Activated T-cell treated with anti-CD3 and anti-CD28 coated beads, Interleukin-2, amount 50 U/mL, for 72 hours (primary cell): ENCODE measurements at regions not wholly inside any gene's neighbourhood (a gene's known extent, or its start where the extent isn't known, plus 50 kb on each side); places are given as distances from the start of the nearest gene placed in this dataset.
A peak's percentile ranks its signal among the peaks of the same experiment; 100 is the strongest.

ENCODE experiments used
- ATAC-seq, 2 donors: fragments of 150-1000 bp; cut with Tn5 transposase; replicated peaks in 1 of 2; 2 replicates each; pipeline ENCODE4 v1.10.0; 2021; ENCODE audit warnings: moderate library complexity in 2 of 2, mild to moderate bottlenecking in 1 of 2
- DNase-seq, 2 donors: peaks; one replicate each; pipeline ENCODE4 v3.0.0; 2021 to 2022; ENCODE audit warnings: mixed read lengths in 1 of 2
- H3K27ac Mint-ChIP-seq: one replicate; pipeline ENCODE4 v1.8.0; 2022; ENCODE audit warnings: mild to moderate bottlenecking, moderate library complexity, mixed read lengths
- H3K27me3 Mint-ChIP-seq: one replicate; pipeline ENCODE4 v1.8.0; 2022; ENCODE audit warnings: low read depth, mixed read lengths
- H3K36me3 Mint-ChIP-seq, 2 donors: one replicate each; pipeline ENCODE4 v1.8.0; 2022; ENCODE audit warnings: mixed read lengths in 2 of 2, mild to moderate bottlenecking in 1 of 2; ENCODE audit not compliant: insufficient read depth in 2 of 2
- H3K4me1 Mint-ChIP-seq: one replicate; pipeline ENCODE4 v1.8.0; 2022; ENCODE audit warnings: low read depth, mixed read lengths
- H3K4me3 Mint-ChIP-seq, 2 donors: one replicate each; pipeline ENCODE4 v1.8.0; 2022; ENCODE audit warnings: mild to moderate bottlenecking in 2 of 2, mixed read lengths in 2 of 2, moderate library complexity in 2 of 2
- H3K9me3 Mint-ChIP-seq, 2 donors: one replicate each; pipeline ENCODE4 v1.8.0; 2022; ENCODE audit warnings: mixed read lengths in 2 of 2

DNA sequence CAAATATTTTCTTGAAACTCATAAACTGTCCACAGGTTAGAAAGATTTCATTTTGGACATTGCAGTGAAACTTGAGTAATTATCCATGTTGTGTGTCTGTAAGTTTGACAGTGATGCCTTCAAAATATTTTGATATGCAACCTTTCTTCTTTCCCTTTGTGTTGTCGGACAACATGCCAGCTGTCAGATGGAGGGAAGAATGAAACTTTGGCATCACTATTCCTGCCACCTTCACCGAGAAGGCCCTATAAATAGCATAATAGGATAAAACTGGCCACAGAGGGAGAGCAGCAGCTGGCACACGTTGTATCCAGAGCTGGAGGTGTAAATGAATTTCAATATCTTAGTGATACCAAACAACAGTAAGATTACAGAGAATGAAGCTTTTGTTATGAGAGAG lies 436.7 kb upstream of the CFAP20DC start:
- DNase-seq (no peak), ATAC-seq (no peak)
- Mint-ChIP-seq H3K4me3 (no peak overlapping the region), H3K36me3 (peaks cover 0 to 3% of the 10 kb centered on the region in 2 donors), H3K9me3 (peaks cover 5% of the 10 kb centered on the region in 2 donors), H3K27ac (no peak overlapping the region), H3K27me3 (no peaks in the 10 kb centered on the region), H3K4me1 (peaks cover 20% of the 10 kb centered on the region)

DNA sequence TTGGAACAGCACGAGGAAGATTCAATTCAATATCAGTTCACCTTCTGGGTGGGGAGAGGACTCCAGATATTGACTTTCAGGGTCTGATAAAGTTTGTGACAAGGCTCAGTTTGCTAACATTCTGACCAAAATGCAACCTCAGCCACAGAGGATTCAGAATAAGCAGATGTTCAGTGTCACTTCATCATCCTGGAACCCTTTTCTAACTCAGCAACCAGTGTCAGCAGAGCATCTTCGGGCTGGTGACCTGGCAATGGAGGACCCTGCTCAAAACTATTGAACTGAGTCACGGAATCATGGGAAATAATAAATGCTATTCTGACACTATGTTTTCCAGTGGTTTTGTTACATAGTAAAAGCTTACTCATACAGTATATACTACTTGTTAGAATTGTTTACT lies 433.4 kb upstream of the CFAP20DC start:
- H3K4me1 Mint-ChIP-seq = peaks cover 43% of the 10 kb centered on the region
- H3K36me3 Mint-ChIP-seq = peaks cover 0 to 3% of the 10 kb centered on the region in 2 donors
- no peak overlapping the region for H3K27ac Mint-ChIP-seq
- DNase-seq = peak; percentile 13 to 27
- H3K27me3 Mint-ChIP-seq = no peaks in the 10 kb centered on the region
- H3K4me3 Mint-ChIP-seq = no peak overlapping the region
- peaks cover 2 to 5% of the 10 kb centered on the region in 2 donors for H3K9me3 Mint-ChIP-seq
- ATAC-seq = peak; percentile 68 to 76

DNA sequence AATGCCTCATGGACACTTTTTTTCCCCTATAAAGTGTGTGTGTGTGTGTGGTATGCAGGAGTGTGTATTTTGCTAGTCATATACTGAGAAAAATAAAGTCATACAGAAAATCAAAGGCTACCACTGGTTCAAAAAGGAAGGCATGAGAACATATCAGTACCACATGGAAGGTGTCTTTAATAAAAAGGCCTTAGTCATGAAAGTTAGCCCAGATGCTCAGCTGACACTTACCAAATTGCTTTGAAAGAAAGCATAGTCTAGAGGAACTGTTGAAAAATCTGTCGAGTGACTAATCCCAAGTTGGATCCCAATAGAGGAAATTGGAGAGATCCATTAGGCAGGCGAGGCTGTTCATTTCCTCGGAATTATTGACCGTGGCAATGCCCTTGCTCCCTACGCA lies 432.9 kb upstream of the CFAP20DC start:
- DNase-seq (no peak), ATAC-seq (peak; percentile 35 to 36)
- Mint-ChIP-seq H3K36me3 (peaks cover 0 to 3% of the 10 kb centered on the region in 2 donors), H3K9me3 (peaks cover 0 to 1% of the 10 kb centered on the region in 2 donors), H3K27me3 (no peaks in the 10 kb centered on the region), H3K4me3 (no peak overlapping the region), H3K4me1 (peaks cover 43% of the 10 kb centered on the region), H3K27ac (no peak overlapping the region)

DNA sequence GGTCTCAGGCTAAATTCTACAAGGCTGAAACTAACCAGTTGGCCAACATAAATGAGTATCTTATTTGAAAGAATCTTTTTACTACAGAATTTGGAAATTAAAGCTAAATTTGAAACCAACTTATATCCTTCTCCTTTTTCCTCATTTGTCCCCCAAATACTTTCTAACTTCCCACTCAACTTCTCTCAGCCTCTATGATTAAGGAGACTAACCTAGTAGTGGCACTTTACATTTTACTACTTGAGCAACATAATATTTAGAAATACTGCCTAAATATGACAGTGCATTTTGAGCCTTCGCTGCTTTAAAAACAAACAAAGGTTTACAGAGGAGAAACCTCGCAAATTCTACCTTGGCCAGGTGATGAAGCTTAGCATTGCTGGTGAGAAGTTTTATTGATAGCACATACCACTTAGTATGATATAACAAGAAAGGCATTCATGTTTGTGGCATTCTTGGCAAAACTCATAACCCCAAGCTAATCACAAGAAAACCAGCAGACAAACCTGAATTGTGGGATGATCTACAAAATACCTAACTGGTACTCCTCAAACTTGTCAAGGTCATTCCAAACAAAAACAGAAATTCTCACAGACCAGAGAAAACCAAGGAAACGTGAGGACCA lies 432.1 kb upstream of the CFAP20DC start:
- DNase-seq (no peak), ATAC-seq (no peak)
- Mint-ChIP-seq H3K27me3 (no peaks in the 10 kb centered on the region), H3K9me3 (no peaks in the 10 kb centered on the region), H3K4me3 (no peak overlapping the region), H3K27ac (no peak overlapping the region), H3K36me3 (peaks cover 0 to 1% of the 10 kb centered on the region in 2 donors), H3K4me1 (peaks cover 36% of the 10 kb centered on the region)

DNA sequence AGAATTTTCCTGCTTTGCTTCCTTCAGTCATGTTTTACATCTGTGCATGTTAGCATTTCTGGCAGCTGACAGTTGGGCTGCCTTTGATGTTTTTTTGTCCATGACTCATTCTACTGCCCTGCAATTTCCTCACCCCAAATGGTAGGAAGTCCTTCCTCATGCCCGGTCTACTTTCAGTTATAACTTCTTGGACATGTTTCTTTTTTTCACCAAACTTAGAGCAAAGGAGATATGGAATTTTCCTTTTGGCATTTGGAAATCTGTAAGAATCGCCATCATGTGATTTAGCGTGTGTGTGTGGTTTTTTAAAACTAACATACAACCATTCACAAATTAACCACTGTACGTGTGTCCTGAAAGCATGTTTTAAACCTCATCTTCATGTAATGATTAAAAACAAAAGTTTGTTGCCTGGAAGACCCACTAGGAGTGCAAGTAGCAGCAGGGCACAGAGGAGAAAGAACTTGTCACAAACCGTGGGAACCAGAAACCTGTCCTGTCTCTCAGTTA lies 430.7 kb upstream of the CFAP20DC start:
- Mint-ChIP-seq H3K36me3 (no peaks in the 10 kb centered on the region), H3K9me3 (no peaks in the 10 kb centered on the region), H3K4me1 (peaks cover 36% of the 10 kb centered on the region), H3K27me3 (no peaks in the 10 kb centered on the region), H3K4me3 (peak overlapping the region; percentile 53 to 73), H3K27ac (no peak overlapping the region)
- peak; percentile 19 to 39 for DNase-seq
- peak; percentile 72 to 77 for ATAC-seq

GRCh38 chr3:59473636-59474035 lies 423.8 kb upstream of the CFAP20DC start:
- Mint-ChIP-seq H3K4me1 (peaks cover 37% of the 10 kb centered on the region), H3K36me3 (peaks cover 11 to 18% of the 10 kb centered on the region in 2 donors), H3K9me3 (peaks cover 6 to 13% of the 10 kb centered on the region in 2 donors), H3K27me3 (no peaks in the 10 kb centered on the region), H3K4me3 (no peak overlapping the region), H3K27ac (no peak overlapping the region)
- ATAC-seq (no peak), DNase-seq (no peak)

DNA sequence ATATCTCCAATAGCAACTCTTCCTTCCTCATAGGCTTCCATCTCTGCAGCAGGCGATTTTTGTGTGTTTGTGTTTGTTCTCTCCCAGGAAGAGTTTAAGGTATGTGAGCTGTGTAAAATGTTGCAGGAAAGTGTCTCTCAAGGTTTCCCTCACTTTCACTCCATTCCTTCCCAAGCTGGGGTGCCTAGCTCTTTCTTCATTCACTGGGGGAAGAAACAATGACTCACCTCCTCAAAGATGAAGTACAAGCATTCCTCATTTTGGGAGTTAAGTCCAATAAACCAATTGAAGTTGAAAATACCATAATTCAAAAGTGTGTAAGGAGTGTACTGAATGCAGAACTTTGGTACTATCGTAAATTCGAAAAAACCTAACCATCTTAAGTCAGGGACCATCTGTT lies 422.7 kb upstream of the CFAP20DC start:
- Mint-ChIP-seq H3K4me3 (no peak overlapping the region), H3K27me3 (no peaks in the 10 kb centered on the region), H3K27ac (no peak overlapping the region), H3K4me1 (peaks cover 38% of the 10 kb centered on the region), H3K9me3 (peaks cover 6 to 13% of the 10 kb centered on the region in 2 donors), H3K36me3 (peaks cover 11 to 18% of the 10 kb centered on the region in 2 donors)
- no peak for DNase-seq
- ATAC-seq = no peak

DNA sequence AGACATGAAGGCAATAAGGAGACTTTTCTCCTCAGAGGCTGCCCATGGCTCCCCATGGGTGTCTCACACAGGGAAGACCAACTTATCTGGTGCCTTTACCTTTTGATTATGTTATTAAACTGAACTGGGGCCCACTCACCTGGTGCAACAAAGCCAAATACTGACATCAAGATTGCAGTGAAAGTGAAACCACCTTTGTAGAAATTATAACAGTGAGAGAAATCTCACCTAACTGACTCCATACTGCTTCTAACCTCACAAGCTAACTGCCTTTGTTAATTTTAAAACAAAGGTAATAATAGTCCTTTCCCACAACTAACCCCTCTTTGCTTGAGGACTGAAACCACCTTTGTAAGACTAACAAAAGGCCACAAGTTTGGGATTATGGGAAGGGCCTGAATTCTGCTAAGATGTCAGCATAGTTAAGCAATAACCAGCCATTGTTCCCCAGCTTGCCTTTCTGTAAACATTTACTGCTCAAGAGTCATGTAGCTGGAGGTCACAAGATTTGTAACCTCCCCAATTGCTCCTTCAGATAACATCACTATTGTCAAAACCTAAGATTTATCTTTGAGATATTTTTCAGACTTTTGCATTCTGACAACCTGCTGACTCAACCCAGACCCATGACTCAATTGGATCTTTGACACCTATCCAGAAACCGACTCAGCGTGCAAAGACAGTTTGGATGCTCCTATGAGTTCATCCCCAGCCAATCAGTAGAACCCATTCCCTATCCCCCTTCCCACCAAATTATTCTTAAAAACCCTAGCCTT lies 420.3 kb upstream of the CFAP20DC start:
- ATAC-seq = peak; percentile 87 to 88

DNA sequence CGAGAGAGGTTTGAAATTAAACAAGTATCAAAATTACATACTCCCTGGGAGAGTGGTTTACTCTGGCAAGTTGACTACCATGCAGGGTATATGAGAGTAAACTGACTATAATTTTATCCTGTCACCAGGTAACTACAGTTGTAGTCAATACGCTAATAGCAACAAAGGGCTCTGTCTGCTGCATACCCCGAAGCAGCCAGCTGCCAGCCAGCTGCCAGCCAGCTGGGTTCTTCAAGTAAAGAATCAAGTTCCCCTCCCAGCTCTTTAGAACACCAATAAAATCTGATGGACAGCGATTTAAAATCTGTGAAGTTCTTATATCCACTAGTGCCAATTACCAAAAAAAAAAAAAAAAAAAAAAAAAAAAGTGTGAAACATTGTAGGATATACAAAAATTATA lies 417.7 kb upstream of the CFAP20DC start:
- Mint-ChIP-seq H3K4me3 (no peak overlapping the region), H3K27ac (no peak overlapping the region), H3K36me3 (peaks cover 11 to 18% of the 10 kb centered on the region in 2 donors), H3K27me3 (no peaks in the 10 kb centered on the region), H3K9me3 (peaks cover 7 to 13% of the 10 kb centered on the region in 2 donors), H3K4me1 (peaks cover 23% of the 10 kb centered on the region)
- no peak for ATAC-seq
- DNase-seq = no peak

More for the DNA sequence above, 420.3 kb upstream of the CFAP20DC start:
- Mint-ChIP-seq H3K36me3 (peaks cover 11 to 18% of the 10 kb centered on the region in 2 donors), H3K4me3 (peak overlapping the region in 1 of 2 donors; percentile 54), H3K9me3 (peaks cover 7 to 13% of the 10 kb centered on the region in 2 donors), H3K4me1 (peaks cover 38% of the 10 kb centered on the region), H3K27me3 (no peaks in the 10 kb centered on the region), H3K27ac (peak overlapping the region; percentile 56)
- peak; percentile 47 to 63 for DNase-seq

DNA sequence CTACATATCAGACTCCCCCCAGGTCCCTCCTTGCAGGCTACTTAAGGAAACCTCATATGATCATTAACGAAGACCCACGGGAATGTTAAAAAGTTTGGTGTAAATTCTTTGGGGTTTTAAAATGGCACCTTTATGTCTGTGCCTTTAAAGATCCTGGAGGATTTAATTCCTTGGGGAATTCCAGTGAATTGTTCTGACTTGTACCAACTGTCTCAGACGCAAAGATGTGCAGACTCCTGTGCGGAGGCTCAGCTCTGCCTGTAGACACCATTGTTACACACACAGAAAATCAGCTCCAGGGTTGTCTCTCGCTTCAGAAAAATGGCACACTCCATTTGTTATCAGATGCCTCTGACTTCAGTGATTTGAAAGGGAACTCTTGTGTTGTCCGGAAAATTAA lies 414.4 kb upstream of the CFAP20DC start:
- peaks cover 3 to 9% of the 10 kb centered on the region in 2 donors for H3K36me3 Mint-ChIP-seq
- peaks cover 3 to 8% of the 10 kb centered on the region in 2 donors for H3K9me3 Mint-ChIP-seq
- H3K27me3 Mint-ChIP-seq = no peaks in the 10 kb centered on the region
- peaks cover 6% of the 10 kb centered on the region for H3K4me1 Mint-ChIP-seq
- no peak overlapping the region for H3K4me3 Mint-ChIP-seq
- no peak overlapping the region for H3K27ac Mint-ChIP-seq
- ATAC-seq = no peak
- DNase-seq = no peak

DNA sequence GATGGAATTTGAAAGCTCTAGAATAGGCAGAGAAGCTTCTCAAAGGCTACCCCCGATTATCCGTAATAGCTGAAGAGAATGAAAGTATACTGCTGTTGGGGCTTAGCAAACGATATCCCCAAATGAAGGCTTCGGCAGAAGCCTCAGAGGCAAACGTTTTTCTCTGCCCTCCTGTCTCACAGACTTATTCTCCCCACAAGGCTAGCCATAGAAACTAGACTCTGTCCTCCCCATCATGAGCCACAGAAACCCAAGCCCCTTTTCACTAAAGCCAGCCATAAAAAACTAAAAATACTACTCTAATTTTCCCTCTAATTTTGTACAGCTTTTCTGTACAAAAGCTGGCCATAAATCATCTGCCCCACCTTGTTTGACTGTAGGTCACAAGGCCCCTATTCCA lies 413.4 kb upstream of the CFAP20DC start:
- Mint-ChIP-seq H3K4me3 (no peak overlapping the region), H3K27me3 (no peaks in the 10 kb centered on the region), H3K9me3 (peaks cover 2 to 7% of the 10 kb centered on the region in 2 donors), H3K27ac (no peak overlapping the region), H3K36me3 (peaks cover 3 to 7% of the 10 kb centered on the region in 2 donors), H3K4me1 (no peaks in the 10 kb centered on the region)
- DNase-seq = no peak
- no peak for ATAC-seq

DNA sequence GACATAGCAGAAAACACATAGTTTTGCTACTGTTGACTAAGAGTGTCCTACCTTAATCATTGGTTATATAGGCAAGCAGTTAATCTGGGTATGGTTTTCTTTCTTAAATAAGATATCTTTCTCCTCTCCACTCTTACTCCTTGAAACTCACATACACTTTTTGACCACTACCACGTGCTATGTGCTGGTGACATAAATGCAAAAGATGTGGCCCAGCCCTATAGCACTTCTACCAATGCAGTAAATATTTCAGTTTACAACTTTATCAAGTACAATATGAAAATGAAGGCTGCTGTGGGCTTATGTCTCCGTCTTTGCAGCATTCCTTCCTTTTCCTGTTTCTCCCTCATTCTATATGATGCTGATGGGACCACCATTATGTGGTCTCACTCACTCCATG lies 410.2 kb upstream of the CFAP20DC start:
- ATAC-seq = no peak
- no peak for DNase-seq
- H3K27ac Mint-ChIP-seq = no peak overlapping the region
- peaks cover 2 to 6% of the 10 kb centered on the region in 2 donors for H3K9me3 Mint-ChIP-seq
- H3K4me1 Mint-ChIP-seq = peaks cover 20% of the 10 kb centered on the region
- no peaks in the 10 kb centered on the region for H3K27me3 Mint-ChIP-seq
- H3K4me3 Mint-ChIP-seq = no peak overlapping the region
- H3K36me3 Mint-ChIP-seq = peaks cover 3 to 7% of the 10 kb centered on the region in 2 donors

DNA sequence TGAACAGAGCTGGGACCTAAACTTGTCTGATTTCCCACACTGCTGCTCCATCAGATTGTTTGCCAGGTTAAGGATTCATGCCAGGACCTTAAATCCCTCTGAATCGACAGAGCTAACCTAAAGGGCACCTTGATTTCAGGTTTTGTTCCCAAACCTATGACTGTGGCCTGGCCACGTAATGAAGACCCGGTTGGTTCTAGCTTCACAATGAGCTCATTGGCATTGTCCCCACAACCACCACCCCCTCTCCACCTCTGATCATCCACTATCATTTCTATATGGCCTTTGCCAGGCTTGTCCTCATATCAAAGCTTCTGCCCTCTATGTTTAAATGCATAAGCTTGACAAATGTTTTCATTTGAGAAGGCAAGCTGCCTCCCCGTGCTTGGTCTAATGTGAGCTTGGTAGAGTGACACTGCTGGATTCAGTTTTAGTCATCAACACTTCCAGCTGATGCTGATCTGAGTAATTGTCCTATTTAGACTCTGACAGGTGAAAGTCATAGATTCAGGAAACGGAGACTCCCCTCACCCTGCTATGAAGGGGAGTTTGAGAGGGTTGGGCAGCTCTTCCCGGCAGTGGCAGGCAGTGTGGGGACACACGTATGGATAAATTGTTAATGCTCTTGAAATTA lies 407.1 kb upstream of the CFAP20DC start:
- Mint-ChIP-seq H3K9me3 (peaks cover 6% of the 10 kb centered on the region in 2 donors), H3K4me3 (peak overlapping the region in 1 of 2 donors; percentile 10), H3K27me3 (no peaks in the 10 kb centered on the region), H3K27ac (peak overlapping the region; percentile 14), H3K36me3 (peaks cover 7 to 8% of the 10 kb centered on the region in 2 donors), H3K4me1 (peaks cover 41% of the 10 kb centered on the region)
- peak; percentile 67 to 69 for DNase-seq
- ATAC-seq = peak; percentile 96 to 98
